ENCODE measurements at regions not wholly inside any gene's neighbourhood (a gene's known extent, or its start where the extent isn't known, plus 50 kb on each side); places are given as distances from the start of the nearest gene placed in this dataset.

DNA sequence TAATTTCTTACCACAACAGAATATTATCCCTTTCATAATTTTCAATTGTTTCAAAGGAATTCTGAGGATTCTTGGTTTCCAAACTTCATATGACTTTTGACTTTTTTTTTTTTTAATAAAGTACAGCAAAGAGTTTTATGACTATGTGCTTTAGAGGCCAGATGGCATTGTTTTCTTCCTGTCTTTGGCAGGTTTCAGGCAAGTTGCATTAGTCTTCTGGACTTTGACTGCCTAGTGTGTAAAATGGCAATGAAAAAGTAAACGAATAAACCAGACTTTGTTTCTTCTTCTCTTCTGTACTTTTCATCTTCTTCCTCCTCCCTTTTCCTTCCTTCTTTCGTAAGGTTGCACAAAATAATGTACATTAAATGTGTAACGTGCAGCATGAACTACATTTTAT, 172.6 kb upstream of the RBFOX1 start:
- no peaks in the 10 kb centered on the region for H3K36me3 ChIP-seq (ENCODE audit: control insufficient read depth in 2 of 2, extremely low read depth in 1 of 2, insufficient read depth in 2 of 2, low read length in 2 of 2)
- dilution Hi-C loops (cut with MboI; ENCODE audit: extremely low pct_ligation_motif_present, low sequenced_read_pairs) = no loop called here
- H3K79me2 ChIP-seq (ENCODE audit: control insufficient read depth, insufficient read depth, low read length) = no peaks in the 10 kb centered on the region
- TF ChIP-seq EZH2 (IDR thresholded peaks at IDR 0.05; ENCODE audit: low read length) = no peak
- TF ChIP-seq, protein P1, sequence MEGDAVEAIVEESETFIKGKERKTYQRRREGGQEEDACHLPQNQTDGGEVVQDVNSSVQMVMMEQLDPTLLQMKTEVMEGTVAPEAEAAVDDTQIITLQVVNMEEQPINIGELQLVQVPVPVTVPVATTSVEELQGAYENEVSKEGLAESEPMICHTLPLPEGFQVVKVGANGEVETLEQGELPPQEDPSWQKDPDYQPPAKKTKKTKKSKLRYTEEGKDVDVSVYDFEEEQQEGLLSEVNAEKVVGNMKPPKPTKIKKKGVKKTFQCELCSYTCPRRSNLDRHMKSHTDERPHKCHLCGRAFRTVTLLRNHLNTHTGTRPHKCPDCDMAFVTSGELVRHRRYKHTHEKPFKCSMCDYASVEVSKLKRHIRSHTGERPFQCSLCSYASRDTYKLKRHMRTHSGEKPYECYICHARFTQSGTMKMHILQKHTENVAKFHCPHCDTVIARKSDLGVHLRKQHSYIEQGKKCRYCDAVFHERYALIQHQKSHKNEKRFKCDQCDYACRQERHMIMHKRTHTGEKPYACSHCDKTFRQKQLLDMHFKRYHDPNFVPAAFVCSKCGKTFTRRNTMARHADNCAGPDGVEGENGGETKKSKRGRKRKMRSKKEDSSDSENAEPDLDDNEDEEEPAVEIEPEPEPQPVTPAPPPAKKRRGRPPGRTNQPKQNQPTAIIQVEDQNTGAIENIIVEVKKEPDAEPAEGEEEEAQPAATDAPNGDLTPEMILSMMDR (optimal IDR thresholded peaks at IDR 0.05 in 1 of 3, IDR thresholded peaks at IDR 0.05 in 1 of 3, conservative IDR thresholded peaks at IDR 0.05 in 1 of 3; ENCODE audit: extremely low read depth in 1 of 3, insufficient read depth in 2 of 3, low read length in 3 of 3) = no peak
- H3K4me3 ChIP-seq (ENCODE audit: control insufficient read depth in 2 of 3, extremely low read depth in 1 of 3, insufficient read depth in 2 of 3, low read depth in 1 of 3, low read length in 3 of 3) = no peak overlapping the region
- no peak overlapping the region for H3K4me2 ChIP-seq (ENCODE audit: control insufficient read depth, extremely low read depth, insufficient read depth, low read depth, low read length)
- no peaks in the 10 kb centered on the region for H4K20me1 ChIP-seq (ENCODE audit: control insufficient read depth, extremely low read depth, insufficient read depth, low read length)
- H2AFZ ChIP-seq (ENCODE audit: control insufficient read depth, low read length) = no peak overlapping the region
- H3K9me1 ChIP-seq (ENCODE audit: control insufficient read depth, extremely low read depth, insufficient read depth, low read length) = no peaks in the 10 kb centered on the region
- no peak for DNase-seq (ENCODE audit: low read depth, low spot score)
- peaks cover 2% of the 10 kb centered on the region for H3K9me3 ChIP-seq (ENCODE audit: control insufficient read depth, low read depth, low read length)
- FAIRE-seq = no peak
- H3K4me1 ChIP-seq (ENCODE audit: control insufficient read depth, extremely low read depth, insufficient read depth, low read length) = no peaks in the 10 kb centered on the region
- H3K27ac ChIP-seq (ENCODE audit: control insufficient read depth, insufficient read depth, low read length) = no peak overlapping the region
- no peak overlapping the region for H3K9ac ChIP-seq (ENCODE audit: control insufficient read depth, extremely low read depth, insufficient read depth, low read length)
- no peaks in the 10 kb centered on the region for H3K27me3 ChIP-seq (ENCODE audit: control insufficient read depth, extremely low read depth, insufficient read depth, low read length)

DNA sequence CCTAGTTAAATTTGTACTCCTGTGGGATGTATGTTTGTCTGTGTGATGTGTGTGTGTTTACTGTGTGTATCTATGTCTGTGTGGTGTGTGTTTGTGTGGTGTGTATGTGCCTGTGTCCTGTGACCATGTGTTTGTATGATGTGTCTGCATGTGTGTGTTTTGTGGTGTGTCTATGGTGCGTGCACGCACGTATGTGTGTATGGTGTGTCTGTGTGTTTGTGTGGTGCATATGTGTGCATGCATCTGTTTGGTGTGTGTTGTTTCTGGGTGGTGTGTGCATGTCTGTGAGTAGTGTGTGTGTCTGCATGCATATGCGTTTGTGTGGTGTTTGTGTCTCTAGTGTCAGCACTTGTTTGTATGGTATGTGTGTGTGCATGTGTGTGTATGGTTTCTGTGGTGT, 174.2 kb upstream of the RBFOX1 start:
- no peak for FAIRE-seq
- H3K27ac ChIP-seq (ENCODE audit: control insufficient read depth, insufficient read depth, low read length) = no peak overlapping the region
- H3K79me2 ChIP-seq (ENCODE audit: control insufficient read depth, insufficient read depth, low read length) = no peaks in the 10 kb centered on the region
- no peak overlapping the region for H3K4me3 ChIP-seq (ENCODE audit: control insufficient read depth in 2 of 3, extremely low read depth in 1 of 3, insufficient read depth in 2 of 3, low read depth in 1 of 3, low read length in 3 of 3)
- H4K20me1 ChIP-seq (ENCODE audit: control insufficient read depth, extremely low read depth, insufficient read depth, low read length) = no peaks in the 10 kb centered on the region
- dilution Hi-C loops (cut with MboI; ENCODE audit: extremely low pct_ligation_motif_present, low sequenced_read_pairs) = no loop called here
- no peaks in the 10 kb centered on the region for H3K36me3 ChIP-seq (ENCODE audit: control insufficient read depth in 2 of 2, extremely low read depth in 1 of 2, insufficient read depth in 2 of 2, low read length in 2 of 2)
- H3K9ac ChIP-seq (ENCODE audit: control insufficient read depth, extremely low read depth, insufficient read depth, low read length) = no peak overlapping the region
- H2AFZ ChIP-seq (ENCODE audit: control insufficient read depth, low read length) = no peak overlapping the region
- H3K27me3 ChIP-seq (ENCODE audit: control insufficient read depth, extremely low read depth, insufficient read depth, low read length) = no peaks in the 10 kb centered on the region
- H3K4me1 ChIP-seq (ENCODE audit: control insufficient read depth, extremely low read depth, insufficient read depth, low read length) = no peaks in the 10 kb centered on the region
- H3K4me2 ChIP-seq (ENCODE audit: control insufficient read depth, extremely low read depth, insufficient read depth, low read depth, low read length) = no peak overlapping the region
- peaks cover 2% of the 10 kb centered on the region for H3K9me3 ChIP-seq (ENCODE audit: control insufficient read depth, low read depth, low read length)
- TF ChIP-seq, protein P1 (optimal IDR thresholded peaks at IDR 0.05 in 1 of 3, IDR thresholded peaks at IDR 0.05 in 1 of 3, conservative IDR thresholded peaks at IDR 0.05 in 1 of 3; ENCODE audit: extremely low read depth in 1 of 3, insufficient read depth in 2 of 3, low read length in 3 of 3) = no peak
- TF ChIP-seq EZH2 (IDR thresholded peaks at IDR 0.05; ENCODE audit: low read length) = no peak
- no peaks in the 10 kb centered on the region for H3K9me1 ChIP-seq (ENCODE audit: control insufficient read depth, extremely low read depth, insufficient read depth, low read length)
- DNase-seq (ENCODE audit: low read depth, low spot score) = no peak

Measured in keratinocyte (primary cell).